IMR-90 (cell line): ENCODE measurements at regions not wholly inside any gene's neighbourhood (a gene's known extent, or its start where the extent isn't known, plus 50 kb on each side); places are given as distances from the start of the nearest gene placed in this dataset.

Experiments
- ATAC-seq: fragments of 200-7000 bp; cut with Tn5 transposase; 2 replicates; pipeline ENCODE4 v1.9.1; 2020; ENCODE audit warnings: low read depth, mild to moderate bottlenecking, moderate library complexity
- BruUV-seq: library from RNA; stranded (reverse); fragments of 400-500 nt; replicated peaks from 2 replicates; lab custom pipeline; 2021; lab: Mats Ljungman, UMichigan
- CTCF ChIA-PET: fragments of 300-600 bp; formaldehyde crosslinking; extraction: SDS; loops from one replicate; lab custom pipeline; 2021; ENCODE audit warnings: antibody characterized with exemption; lab: Yijun Ruan, JAX
- POLR2A ChIA-PET: fragments of 300-600 bp; sonication (Branson Sonifier 250); formaldehyde crosslinking; loops from one replicate; lab custom pipeline; 2022; ENCODE audit warnings: antibody characterized with exemption; ENCODE audit not compliant: unreplicated experiment; lab: Charles Lee
- DNase-seq: peaks from one replicate; pipeline ENCODE4 v3.0.0; 2013
- H2AFZ ChIP-seq: replicated peaks from 2 replicates; pipeline ENCODE3; 2013; ENCODE audit warnings: low read length, mild to moderate bottlenecking; ENCODE audit not compliant: poor library complexity
- H2AK5ac ChIP-seq: 2 replicates; pipeline ENCODE4 v1.6.1; 2013; ENCODE audit warnings: low read depth, low read length, inconsistent platforms
- H2AK9ac ChIP-seq: replicated peaks from 2 replicates; pipeline ENCODE3; 2013; ENCODE audit warnings: mild to moderate bottlenecking, low read depth, low read length, moderate library complexity; ENCODE audit not compliant: poor library complexity
- H2BK120ac ChIP-seq: 2 replicates; pipeline ENCODE4 v1.6.1; 2013; ENCODE audit warnings: low read depth, low read length, inconsistent platforms
- H2BK15ac ChIP-seq: 3 replicates; pipeline ENCODE4 v1.6.1; 2013; ENCODE audit warnings: low read depth, low read length, inconsistent platforms
- H2BK20ac ChIP-seq: 2 replicates; pipeline ENCODE4 v1.6.1; 2013; ENCODE audit warnings: low read depth, mild to moderate bottlenecking, inconsistent platforms, low read length, moderate library complexity
- H2BK5ac ChIP-seq: 2 replicates; pipeline ENCODE4 v1.6.1; 2013; ENCODE audit warnings: mild to moderate bottlenecking, low read depth, low read length, inconsistent platforms; ENCODE audit not compliant: poor library complexity, severe bottlenecking
- H3K14ac ChIP-seq: replicated peaks from 2 replicates; pipeline ENCODE4 v1.6.1; 2013; ENCODE audit warnings: low read depth, low read length, inconsistent platforms
- H3K18ac ChIP-seq: 2 replicates; pipeline ENCODE4 v1.6.1; 2013; ENCODE audit warnings: low read depth, low read length, control low read depth
- H3K23ac ChIP-seq: 2 replicates; pipeline ENCODE4 v1.6.1; 2013; ENCODE audit warnings: low read depth, low read length, inconsistent platforms
- H3K27ac ChIP-seq: 2 replicates; pipeline ENCODE4 v1.5.1; 2013; ENCODE audit warnings: mild to moderate bottlenecking, control low read depth, low read length; ENCODE audit not compliant: insufficient read depth
- H3K27me3 ChIP-seq: 2 replicates; pipeline ENCODE4 v1.6.1; 2013; ENCODE audit warnings: low read length; ENCODE audit not compliant: control insufficient read depth, insufficient read depth
- H3K36me3 ChIP-seq: 2 replicates; pipeline ENCODE4 v1.6.1; 2013; ENCODE audit warnings: low read length, mixed read lengths; ENCODE audit not compliant: control insufficient read depth, insufficient read depth
- H3K4ac ChIP-seq: 2 replicates; pipeline ENCODE4 v1.6.1; 2013; ENCODE audit warnings: low read depth, low read length, inconsistent platforms
- H3K4me1 ChIP-seq: 2 replicates; pipeline ENCODE4 v1.6.1; 2013; ENCODE audit warnings: low read length, mixed read lengths; ENCODE audit not compliant: control insufficient read depth, insufficient read depth
- H3K4me2 ChIP-seq: 2 replicates; pipeline ENCODE4 v1.6.1; 2013; ENCODE audit warnings: low read depth, mild to moderate bottlenecking, control low read depth, low read length, moderate library complexity
- H3K4me3 ChIP-seq: 2 replicates; pipeline ENCODE4 v1.5.1; 2013; ENCODE audit warnings: low read depth, mild to moderate bottlenecking, control low read depth, low read length, moderate library complexity; ENCODE audit not compliant: insufficient read depth
- H3K56ac ChIP-seq: 2 replicates; pipeline ENCODE4 v1.6.1; 2013; ENCODE audit warnings: low read length, inconsistent platforms; ENCODE audit not compliant: insufficient read depth; ENCODE audit errors: extremely low read depth
- H3K79me1 ChIP-seq, 2 experiments: 2 replicates each; pipeline ENCODE4 v1.6.1; 2013; ENCODE audit warnings: low read length in 2 of 2, inconsistent platforms in 1 of 2, low read depth in 1 of 2
- H3K9ac ChIP-seq: 2 replicates; pipeline ENCODE4 v1.6.1; 2013; ENCODE audit warnings: low read depth, low read length, control low read depth
- H3K9me1 ChIP-seq: 2 replicates; pipeline ENCODE4 v1.6.1; 2013; ENCODE audit warnings: low read length, inconsistent platforms; ENCODE audit not compliant: insufficient read depth
- H3K9me3 ChIP-seq: 2 replicates; pipeline ENCODE4 v1.6.1; 2013; ENCODE audit warnings: low read length; ENCODE audit not compliant: control insufficient read depth, insufficient read depth
- H4K20me1 ChIP-seq: 2 replicates; pipeline ENCODE4 v1.6.1; 2013; ENCODE audit warnings: low read length, inconsistent platforms; ENCODE audit not compliant: insufficient read depth
- H4K5ac ChIP-seq: 2 replicates; pipeline ENCODE4 v1.6.1; 2013; ENCODE audit warnings: mild to moderate bottlenecking, low read depth, low read length, control low read depth
- H4K8ac ChIP-seq, 2 experiments: 2 replicates each; pipeline ENCODE4 v1.6.1; 2013; ENCODE audit warnings: low read depth in 2 of 2, low read length in 2 of 2, control low read depth in 1 of 2, inconsistent platforms in 1 of 2
- H4K91ac ChIP-seq: 2 replicates; pipeline ENCODE4 v1.6.1; 2013; ENCODE audit warnings: low read depth, low read length, inconsistent platforms; ENCODE audit not compliant: insufficient read depth
- BHLHE40 ChIP-seq: fragments of 150-350 bp; IDR thresholded peaks from 2 replicates; pipeline ENCODE4 v1.6.1; 2016; ENCODE audit warnings: mild to moderate bottlenecking, low read depth, low read length
- CEBPB ChIP-seq: IDR thresholded peaks from 2 replicates; pipeline ENCODE4 v1.6.1; 2012; ENCODE audit warnings: low read depth, low read length, improper control_type of control experiment
- CHD1 ChIP-seq: IDR thresholded peaks from 2 replicates; pipeline ENCODE4 v1.6.1; 2012; ENCODE audit warnings: low read depth, low read length, improper control_type of control experiment
- FOS ChIP-seq: fragments of 150-350 bp; IDR thresholded peaks from 2 replicates; pipeline ENCODE4 v1.6.1; 2016; ENCODE audit warnings: low read depth, low read length
- MAFK ChIP-seq: IDR thresholded peaks from 2 replicates; pipeline ENCODE4 v1.6.1; 2012; ENCODE audit warnings: low read depth, low read length, improper control_type of control experiment
- MAZ ChIP-seq: IDR thresholded peaks from 2 replicates; pipeline ENCODE4 v1.6.1; 2012; ENCODE audit warnings: low read depth, mild to moderate bottlenecking, low read length, improper control_type of control experiment, moderate library complexity, borderline replicate concordance
- MXI1 ChIP-seq: IDR thresholded peaks from 2 replicates; pipeline ENCODE4 v1.6.1; 2012; ENCODE audit warnings: low read depth, mild to moderate bottlenecking, low read length, moderate library complexity, borderline replicate concordance
- NFE2L2 ChIP-seq: fragments of 150-350 bp; IDR thresholded peaks from 2 replicates; pipeline ENCODE4 v1.6.1; 2016; ENCODE audit warnings: low read depth, mild to moderate bottlenecking, low read length
- POLR2A ChIP-seq: IDR thresholded peaks from 2 replicates; pipeline ENCODE4 v1.6.1; 2012; ENCODE audit warnings: mild to moderate bottlenecking, low read depth, low read length
- RAD21 ChIP-seq: IDR thresholded peaks from 2 replicates; pipeline ENCODE4 v1.6.1; 2012; ENCODE audit warnings: low read length, improper control_type of control experiment
- RCOR1 ChIP-seq: IDR thresholded peaks from 2 replicates; pipeline ENCODE4 v1.6.1; 2012; ENCODE audit warnings: mild to moderate bottlenecking, low read length, improper control_type of control experiment; ENCODE audit not compliant: insufficient replicate concordance
- RFX5 ChIP-seq: IDR thresholded peaks from 2 replicates; pipeline ENCODE4 v1.8.0; 2012; ENCODE audit warnings: low read depth, mild to moderate bottlenecking, low read length, moderate library complexity
- SMC3 ChIP-seq: fragments of 150-350 bp; IDR thresholded peaks from 2 replicates; pipeline ENCODE4 v1.6.1; 2016; ENCODE audit warnings: low read depth, mild to moderate bottlenecking, antibody characterized with exemption, low read length, moderate library complexity
- WGBS, 2 experiments: methylation state at CpG; one replicate each; pipeline versions ENCODE4 v1.1.5 to v1.1.7; 2013; ENCODE audit warnings: missing lambda C conversion rate in 2 of 2; ENCODE audit not compliant: insufficient read length in 1 of 2; ENCODE audit errors: extremely low coverage in 2 of 2; 5-methylcytosine and 5-hydroxymethylcytosine counted together
- dilution Hi-C: fragments of 300-500 bp; cut with HindIII; formaldehyde crosslinking; loops from one replicate; pipeline ENCODE4 v1.14.3; 2018; ENCODE audit warnings: low sequenced_read_pairs; ENCODE audit not compliant: unreplicated experiment
- in situ Hi-C: fragments of 300-500 bp; cut with MboI; formaldehyde crosslinking; loops from 3 replicates; pipeline ENCODE4 v1.14.3; 2019; ENCODE audit warnings: low sequenced_read_pairs, inconsistent platforms, mixed read lengths
- intact Hi-C: fragments of 100-400 bp; cut with micrococcal nuclease; formaldehyde crosslinking; loops from 2 replicates; pipeline ENCODE4 v1.10.0; 2022
- TF ChIP-seq, protein P1 (sequence below): fragments of 150-350 bp; IDR thresholded peaks from 2 replicates; pipeline ENCODE4 v1.6.1; 2017; ENCODE audit warnings: mild to moderate bottlenecking, antibody characterized with exemption, low read length, low read depth
- TF ChIP-seq, protein P2 (sequence below): conservative IDR thresholded peaks from 2 replicates; pipeline ENCODE4 v1.5.1; 2012; ENCODE audit warnings: mild to moderate bottlenecking, low read depth, low read length, improper control_type of control experiment
- TF ChIP-seq, protein P3 (sequence below): fragments of 150-350 bp; IDR thresholded peaks from 2 replicates; pipeline ENCODE4 v1.6.1; 2016; ENCODE audit warnings: low read depth, mild to moderate bottlenecking, low read length, moderate library complexity, borderline replicate concordance

DNA sequence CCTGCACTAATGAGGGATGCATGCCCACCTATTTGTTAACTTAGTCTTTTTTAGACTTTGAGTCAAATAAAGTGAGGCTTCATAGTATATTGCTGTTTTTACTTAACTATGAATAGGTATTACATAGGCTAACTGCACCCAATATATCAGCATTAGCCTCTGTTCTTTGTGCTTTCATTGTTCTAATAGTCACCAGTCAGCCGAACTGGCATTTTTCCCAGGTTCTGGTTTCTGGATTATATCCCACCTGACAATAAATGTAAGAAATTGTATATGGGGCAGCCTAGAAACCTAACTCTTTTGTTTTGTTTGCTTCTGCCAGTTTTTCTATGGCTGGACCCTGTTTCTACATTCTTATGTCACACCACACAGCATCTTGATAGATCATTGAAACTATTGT, 1672.4 kb upstream of the LRRTM1 start:
- H3K14ac ChIP-seq: no peak overlapping the region
- TF ChIP-seq, protein P1, sequence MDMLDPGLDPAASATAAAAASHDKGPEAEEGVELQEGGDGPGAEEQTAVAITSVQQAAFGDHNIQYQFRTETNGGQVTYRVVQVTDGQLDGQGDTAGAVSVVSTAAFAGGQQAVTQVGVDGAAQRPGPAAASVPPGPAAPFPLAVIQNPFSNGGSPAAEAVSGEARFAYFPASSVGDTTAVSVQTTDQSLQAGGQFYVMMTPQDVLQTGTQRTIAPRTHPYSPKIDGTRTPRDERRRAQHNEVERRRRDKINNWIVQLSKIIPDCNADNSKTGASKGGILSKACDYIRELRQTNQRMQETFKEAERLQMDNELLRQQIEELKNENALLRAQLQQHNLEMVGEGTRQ: no peak
- no peak for TF ChIP-seq RCOR1
- TF ChIP-seq FOS: no peak
- TF ChIP-seq, protein P2, sequence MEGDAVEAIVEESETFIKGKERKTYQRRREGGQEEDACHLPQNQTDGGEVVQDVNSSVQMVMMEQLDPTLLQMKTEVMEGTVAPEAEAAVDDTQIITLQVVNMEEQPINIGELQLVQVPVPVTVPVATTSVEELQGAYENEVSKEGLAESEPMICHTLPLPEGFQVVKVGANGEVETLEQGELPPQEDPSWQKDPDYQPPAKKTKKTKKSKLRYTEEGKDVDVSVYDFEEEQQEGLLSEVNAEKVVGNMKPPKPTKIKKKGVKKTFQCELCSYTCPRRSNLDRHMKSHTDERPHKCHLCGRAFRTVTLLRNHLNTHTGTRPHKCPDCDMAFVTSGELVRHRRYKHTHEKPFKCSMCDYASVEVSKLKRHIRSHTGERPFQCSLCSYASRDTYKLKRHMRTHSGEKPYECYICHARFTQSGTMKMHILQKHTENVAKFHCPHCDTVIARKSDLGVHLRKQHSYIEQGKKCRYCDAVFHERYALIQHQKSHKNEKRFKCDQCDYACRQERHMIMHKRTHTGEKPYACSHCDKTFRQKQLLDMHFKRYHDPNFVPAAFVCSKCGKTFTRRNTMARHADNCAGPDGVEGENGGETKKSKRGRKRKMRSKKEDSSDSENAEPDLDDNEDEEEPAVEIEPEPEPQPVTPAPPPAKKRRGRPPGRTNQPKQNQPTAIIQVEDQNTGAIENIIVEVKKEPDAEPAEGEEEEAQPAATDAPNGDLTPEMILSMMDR: no peak
- TF ChIP-seq RAD21: no peak
- no peak for TF ChIP-seq CHD1
- TF ChIP-seq RFX5: no peak
- TF ChIP-seq NFE2L2: no peak
- TF ChIP-seq CEBPB: no peak
- no peak for TF ChIP-seq MAZ
- no peak for TF ChIP-seq MAFK
- TF ChIP-seq MXI1: no peak
- TF ChIP-seq, protein P3, sequence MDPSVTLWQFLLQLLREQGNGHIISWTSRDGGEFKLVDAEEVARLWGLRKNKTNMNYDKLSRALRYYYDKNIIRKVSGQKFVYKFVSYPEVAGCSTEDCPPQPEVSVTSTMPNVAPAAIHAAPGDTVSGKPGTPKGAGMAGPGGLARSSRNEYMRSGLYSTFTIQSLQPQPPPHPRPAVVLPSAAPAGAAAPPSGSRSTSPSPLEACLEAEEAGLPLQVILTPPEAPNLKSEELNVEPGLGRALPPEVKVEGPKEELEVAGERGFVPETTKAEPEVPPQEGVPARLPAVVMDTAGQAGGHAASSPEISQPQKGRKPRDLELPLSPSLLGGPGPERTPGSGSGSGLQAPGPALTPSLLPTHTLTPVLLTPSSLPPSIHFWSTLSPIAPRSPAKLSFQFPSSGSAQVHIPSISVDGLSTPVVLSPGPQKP: no peak
- TF ChIP-seq BHLHE40: no peak
- no peak for TF ChIP-seq SMC3
- no peak for TF ChIP-seq POLR2A
- no TSS peak for BruUV-seq
- H2BK15ac ChIP-seq: no peak overlapping the region
- no peak overlapping the region for H3K56ac ChIP-seq
- POLR2A ChIA-PET: no interaction called here
- no peak overlapping the region for H3K18ac ChIP-seq
- H3K9ac ChIP-seq: no peak overlapping the region
- H4K20me1 ChIP-seq: no peaks in the 10 kb centered on the region
- no peak overlapping the region for H2BK120ac ChIP-seq
- no peak overlapping the region for H4K91ac ChIP-seq
- intact Hi-C loops (no loop called here), dilution Hi-C loops (no loop called here), in situ Hi-C loops (no loop called here)
- no CpG with 5 or more reads among the region's 1 CpG for WGBS, 2 experiments
- H3K4me1 ChIP-seq: no peaks in the 10 kb centered on the region
- no peak overlapping the region for H3K27ac ChIP-seq
- DNase-seq (no peak), ATAC-seq (no peak)
- no peak overlapping the region for H3K4ac ChIP-seq
- H2BK5ac ChIP-seq: no peak overlapping the region
- no peak overlapping the region for H4K8ac ChIP-seq
- no peak overlapping the region for H2BK20ac ChIP-seq
- CTCF ChIA-PET: no interaction called here
- peaks cover 2% of the 10 kb centered on the region; the same call in 1 of the 2 replicates for H3K9me3 ChIP-seq
- H3K4me2 ChIP-seq: no peak overlapping the region
- no peak overlapping the region for H3K23ac ChIP-seq
- H3K79me1 ChIP-seq: no peaks in the 10 kb centered on the region
- no peaks in the 10 kb centered on the region for H3K36me3 ChIP-seq
- no peak overlapping the region for H2AK9ac ChIP-seq
- H3K9me1 ChIP-seq: no peaks in the 10 kb centered on the region
- H2AFZ ChIP-seq: no peak overlapping the region
- H3K27me3 ChIP-seq: no peaks in the 10 kb centered on the region
- no peak overlapping the region for H2AK5ac ChIP-seq
- no peak overlapping the region for H4K5ac ChIP-seq
- H3K4me3 ChIP-seq: no peak overlapping the region
